ENCODE measurements at regions not wholly inside any gene's neighbourhood (a gene's known extent, or its start where the extent isn't known, plus 50 kb on each side); places are given as distances from the start of the nearest gene placed in this dataset.
"Not testable (repeated sequence)": the region's sequence is repeated elsewhere in the genome, so short reads cannot be mapped to it uniquely, and the experiment has no call there.

GRCh38 chr10:30705625-30706149 lies 76.1 kb upstream of the LYZL2 start:
- no peak for TF ChIP-seq BACH2 (CRISPR knock-in tag; IDR thresholded peaks at IDR 0.05; ENCODE audit: borderline replicate concordance)
- TF ChIP-seq ZC3H10 (CRISPR knock-in tag; IDR thresholded peaks at IDR 0.05), result no peak
- no peak for TF ChIP-seq CSRNP3 (CRISPR knock-in tag; IDR thresholded peaks at IDR 0.05)
- no peak for TF ChIP-seq ZNF8 (CRISPR knock-in tag; IDR thresholded peaks at IDR 0.05)
- TF ChIP-seq TCF4 (CRISPR knock-in tag; IDR thresholded peaks at IDR 0.05; ENCODE audit: borderline replicate concordance), result no peak
- no peak for TF ChIP-seq SNAI2 (CRISPR knock-in tag; IDR thresholded peaks at IDR 0.05)
- TF ChIP-seq CREB5 (CRISPR knock-in tag; IDR thresholded peaks at IDR 0.05; ENCODE audit: low read depth), result no peak
- no peak for ATAC-seq

GRCh38 chr10:30705101-30705624 lies 75.6 kb upstream of the LYZL2 start:
- TF ChIP-seq ZFP30 (CRISPR knock-in tag; IDR thresholded peaks at IDR 0.05), result no peak
- ATAC-seq, result no peak

- ATAC-seq, result not testable (repeated sequence)
These were observed 75.1 kb upstream of the LYZL2 start for GRCh38 chr10:30704601-30705100.

GRCh38 chr10:30704026-30704600 lies 74.6 kb upstream of the LYZL2 start:
- TF ChIP-seq TOX (CRISPR knock-in tag; IDR thresholded peaks at IDR 0.05; ENCODE audit: borderline replicate concordance), result no peak
- no peak for TF ChIP-seq POU6F1 (CRISPR knock-in tag; IDR thresholded peaks at IDR 0.05; ENCODE audit: borderline replicate concordance, low read depth)
- no peak for TF ChIP-seq ESRRG (CRISPR knock-in tag; IDR thresholded peaks at IDR 0.05)
- ATAC-seq, result no peak

GRCh38 chr10:30703446-30703845 lies 73.9 kb upstream of the LYZL2 start:
- not testable (repeated sequence) for ATAC-seq

GRCh38 chr10:30702860-30703259 lies 73.3 kb upstream of the LYZL2 start:
- no peak for ATAC-seq
- no peak for TF ChIP-seq ZNF565 (CRISPR knock-in tag; conservative IDR thresholded peaks at IDR 0.05; ENCODE audit: low read depth)

- peak; percentile 59 for ATAC-seq
- TF ChIP-seq GLIS3 (CRISPR knock-in tag; IDR thresholded peaks at IDR 0.05) (no peak), PPARA (CRISPR knock-in tag; IDR thresholded peaks at IDR 0.05; ENCODE audit: borderline replicate concordance) (no peak), ZNF565 (CRISPR knock-in tag; conservative IDR thresholded peaks at IDR 0.05; ENCODE audit: low read depth) (no peak), OSR1 (CRISPR knock-in tag; IDR thresholded peaks at IDR 0.05) (no peak), RARB (CRISPR knock-in tag; IDR thresholded peaks at IDR 0.05) (no peak), POU6F1 (CRISPR knock-in tag; IDR thresholded peaks at IDR 0.05; ENCODE audit: borderline replicate concordance, low read depth) (no peak), ISL1 (CRISPR knock-in tag; IDR thresholded peaks at IDR 0.05) (no peak), CREB5 (CRISPR knock-in tag; IDR thresholded peaks at IDR 0.05; ENCODE audit: low read depth) (no peak), TCF4 (CRISPR knock-in tag; IDR thresholded peaks at IDR 0.05; ENCODE audit: borderline replicate concordance) (no peak), BACH2 (CRISPR knock-in tag; IDR thresholded peaks at IDR 0.05; ENCODE audit: borderline replicate concordance) (no peak), ZNF70 (CRISPR knock-in tag; IDR thresholded peaks at IDR 0.05) (no peak), CSDC2 (CRISPR knock-in tag; IDR thresholded peaks at IDR 0.05) (no peak), ZFP30 (CRISPR knock-in tag; IDR thresholded peaks at IDR 0.05) (no peak), ARNTL (CRISPR knock-in tag; IDR thresholded peaks at IDR 0.05; ENCODE audit: borderline replicate concordance, low read depth) (no peak), ZC3H10 (CRISPR knock-in tag; IDR thresholded peaks at IDR 0.05) (no peak), ESRRG (CRISPR knock-in tag; IDR thresholded peaks at IDR 0.05) (no peak)
These were observed 72.1 kb upstream of the LYZL2 start for GRCh38 chr10:30701451-30702173.

Data from SK-N-SH treated with all-trans-retinoic acid at 6 μM for 48 hours (cell line).